CD14-positive monocyte (primary cell): ENCODE measurements at regions not wholly inside any gene's neighbourhood (a gene's known extent, or its start where the extent isn't known, plus 50 kb on each side); places are given as distances from the start of the nearest gene placed in this dataset.

Source experiments
- DNase-seq, 3 donors: peaks; one replicate each; pipeline ENCODE4 v3.0.0-alpha.2; 2011 to 2022
- H2AFZ ChIP-seq: 2 replicates; pipeline ENCODE4 v1.6.0; 2012; ENCODE audit warnings: mild to moderate bottlenecking, low read depth, low read length, inconsistent platforms; ENCODE audit not compliant: insufficient read depth, poor library complexity, severe bottlenecking
- H3K27ac ChIP-seq, 2 donors: 1 replicate in 1 of 2; 2 replicates in 1 of 2; pipeline ENCODE4 v1.5.1; 2012 to 2013; ENCODE audit warnings: low read length in 2 of 2, control low read depth in 1 of 2, inconsistent platforms in 1 of 2, low read depth in 1 of 2, mild to moderate bottlenecking in 1 of 2
- H3K27me3 ChIP-seq, 2 donors: one replicate each; pipeline versions ENCODE4 v1.6.0 to v1.6.1; 2011 to 2013; ENCODE audit warnings: low read length in 2 of 2; ENCODE audit not compliant: control insufficient read depth in 2 of 2, insufficient read depth in 2 of 2
- H3K36me3 ChIP-seq, 2 donors: replicated peaks in 1 of 2; 1 replicate in 1 of 2; 2 replicates in 1 of 2; pipeline versions ENCODE4 v1.5.1 to v1.6.1; 2012 to 2013; ENCODE audit warnings: low read length in 2 of 2, control low read depth in 1 of 2, inconsistent platforms in 1 of 2, mild to moderate bottlenecking in 1 of 2; ENCODE audit not compliant: insufficient read depth in 2 of 2, control insufficient read depth in 1 of 2
- H3K4me1 ChIP-seq, 2 donors: 1 replicate in 1 of 2; 2 replicates in 1 of 2; pipeline versions ENCODE4 v1.5.1 to v1.6.1; 2012 to 2013; ENCODE audit warnings: low read length in 2 of 2, control low read depth in 1 of 2, inconsistent platforms in 1 of 2, mild to moderate bottlenecking in 1 of 2, moderate library complexity in 1 of 2; ENCODE audit not compliant: insufficient read depth in 2 of 2, control insufficient read depth in 1 of 2
- H3K4me2 ChIP-seq: replicated peaks from 2 replicates; pipeline ENCODE3; 2012; ENCODE audit warnings: low read length, moderate library complexity, mild to moderate bottlenecking; ENCODE audit not compliant: poor library complexity, severe bottlenecking; ENCODE audit errors: extremely low read depth
- H3K4me3 ChIP-seq, 3 experiments: fragments of 200-600 bp in 1 of 3; sonication (generic) in 1 of 3; replicated peaks in 1 of 3; 1 replicate in 2 of 3; 2 replicates in 1 of 3; pipeline ENCODE4 v1.5.1; 2011 to 2013; ENCODE audit warnings: low read length in 3 of 3, mild to moderate bottlenecking in 3 of 3, control low read depth in 2 of 3, low read depth in 2 of 3, inconsistent platforms in 1 of 3, moderate library complexity in 1 of 3
- H3K79me2 ChIP-seq: 2 replicates; pipeline ENCODE4 v1.6.0; 2012; ENCODE audit warnings: mild to moderate bottlenecking, control low read depth, inconsistent platforms, low read length, moderate library complexity; ENCODE audit not compliant: insufficient read depth
- H3K9ac ChIP-seq: 2 replicates; pipeline ENCODE4 v1.6.0; 2017; ENCODE audit warnings: low read length, mild to moderate bottlenecking; ENCODE audit not compliant: insufficient read depth, poor library complexity, severe bottlenecking
- H3K9me3 ChIP-seq, 2 donors: replicated peaks in 1 of 2; 1 replicate in 1 of 2; 2 replicates in 1 of 2; pipeline versions ENCODE4 v1.5.1 to v1.6.1; 2012 to 2013; ENCODE audit warnings: low read length in 2 of 2, control low read depth in 1 of 2; ENCODE audit not compliant: control insufficient read depth in 1 of 2, insufficient read depth in 1 of 2
- H4K20me1 ChIP-seq: 2 replicates; pipeline ENCODE4 v1.6.0; 2012; ENCODE audit warnings: mild to moderate bottlenecking, low read length, control low read depth, moderate library complexity; ENCODE audit not compliant: insufficient read depth
- H3K27ac Mint-ChIP-seq, 7 donors: one replicate each; pipeline ENCODE4 v1.8.0; 2020; ENCODE audit warnings: mild to moderate bottlenecking in 7 of 7, mixed read lengths in 7 of 7, moderate library complexity in 6 of 7, inconsistent platforms in 2 of 7
- H3K27me3 Mint-ChIP-seq, 3 donors: one replicate each; pipeline ENCODE4 v1.8.0; 2021 to 2022; ENCODE audit warnings: low read depth in 3 of 3, mild to moderate bottlenecking in 3 of 3, mixed read lengths in 3 of 3, moderate library complexity in 3 of 3, inconsistent platforms in 1 of 3
- H3K36me3 Mint-ChIP-seq, 2 donors: one replicate each; pipeline ENCODE4 v1.8.0; 2020; ENCODE audit warnings: mixed read lengths in 2 of 2, inconsistent platforms in 1 of 2, mild to moderate bottlenecking in 1 of 2
- H3K4me1 Mint-ChIP-seq: one replicate; pipeline ENCODE4 v1.8.0; 2020; ENCODE audit warnings: mild to moderate bottlenecking, mixed read lengths
- H3K4me3 Mint-ChIP-seq, 2 donors: one replicate each; pipeline ENCODE4 v1.8.0; 2020; ENCODE audit warnings: mild to moderate bottlenecking in 2 of 2, mixed read lengths in 2 of 2, moderate library complexity in 1 of 2
- H3K9me3 Mint-ChIP-seq, 7 donors: one replicate each; pipeline ENCODE4 v1.8.0; 2020 to 2022; ENCODE audit warnings: mixed read lengths in 7 of 7, mild to moderate bottlenecking in 6 of 7, moderate library complexity in 6 of 7, inconsistent platforms in 2 of 7
- WGBS: methylation state at CpG from one replicate; pipeline ENCODE4 v1.1.5; 2013; ENCODE audit warnings: missing lambda C conversion rate; ENCODE audit not compliant: insufficient coverage; 5-methylcytosine and 5-hydroxymethylcytosine counted together
- intact Hi-C, 2 donors: fragments of 100-400 bp; cut with micrococcal nuclease; formaldehyde crosslinking; loops; one replicate each; pipeline versions ENCODE4 v1.15.0 to v1.15.1; 2023
- TF ChIP-seq, protein P1 (sequence below): fragments of 200-600 bp; IDR thresholded peaks from one replicate; pipeline ENCODE4 v1.8.0; 2022; ENCODE audit warnings: antibody characterized with exemption, mild to moderate bottlenecking

DNA sequence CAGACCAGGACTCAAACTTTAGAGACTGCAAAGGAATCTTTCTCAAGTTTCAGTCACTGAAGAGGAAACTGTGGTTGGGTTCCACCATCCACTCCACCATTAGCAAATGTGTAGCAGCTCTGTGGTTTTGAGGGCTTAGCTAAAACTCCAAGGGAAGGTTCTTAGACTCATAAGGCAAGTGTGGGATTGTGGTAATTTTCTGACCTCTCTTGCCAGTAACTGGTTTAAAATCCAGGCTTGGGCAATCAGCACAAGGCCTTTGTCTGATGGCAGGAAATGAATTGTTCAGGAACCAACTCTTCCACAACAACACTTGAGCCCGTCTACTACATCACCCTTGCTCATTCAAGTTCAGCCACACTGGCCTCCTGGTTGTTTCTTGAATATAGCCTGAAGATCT is 68.6 kb upstream of the FBXL4 start:
- WGBS, result 0% methylated on average over 1 of the region's 1 CpG

DNA sequence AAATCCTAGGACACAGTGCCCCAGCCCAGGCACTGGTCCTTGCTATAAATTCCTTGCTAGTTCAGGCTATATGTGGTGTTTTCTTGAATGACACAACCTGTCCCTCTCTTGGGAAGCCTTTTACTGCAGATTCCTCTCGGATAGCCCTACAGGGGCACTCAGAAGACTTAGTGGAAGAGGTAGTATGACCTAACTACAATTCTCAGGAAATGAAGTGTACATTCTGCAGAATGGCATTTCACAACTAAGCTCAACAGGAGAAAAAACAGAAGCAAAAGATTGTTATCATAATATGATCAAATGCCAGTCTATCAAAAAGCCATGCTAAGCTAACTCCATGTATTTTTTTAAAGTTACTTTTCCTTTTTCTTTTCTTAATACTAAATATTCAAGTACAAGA is 66.3 kb upstream of the FBXL4 start:
- Histone ChIP-seq H3K79me2 (no peaks in the 10 kb centered on the region), H2AFZ (no peak overlapping the region), H3K4me2 (no peak overlapping the region), H4K20me1 (no peaks in the 10 kb centered on the region), H3K36me3 (no peaks in the 10 kb centered on the region), H3K9me3 (no peaks in the 10 kb centered on the region), H3K4me1 (peaks cover 12 to 22% of the 10 kb centered on the region in 2 donors), H3K9ac (no peak overlapping the region), H3K4me3 (no peak overlapping the region), H3K27me3 (peaks cover 0 to 2% of the 10 kb centered on the region in 2 donors), H3K27ac (no peak overlapping the region)
- WGBS, result no CpG with 5 or more reads among the region's 1 CpG
- peaks cover 0 to 3% (median 2%) of the 10 kb centered on the region in 3 donors for H3K27me3 Mint-ChIP-seq
- TF ChIP-seq, protein P1, sequence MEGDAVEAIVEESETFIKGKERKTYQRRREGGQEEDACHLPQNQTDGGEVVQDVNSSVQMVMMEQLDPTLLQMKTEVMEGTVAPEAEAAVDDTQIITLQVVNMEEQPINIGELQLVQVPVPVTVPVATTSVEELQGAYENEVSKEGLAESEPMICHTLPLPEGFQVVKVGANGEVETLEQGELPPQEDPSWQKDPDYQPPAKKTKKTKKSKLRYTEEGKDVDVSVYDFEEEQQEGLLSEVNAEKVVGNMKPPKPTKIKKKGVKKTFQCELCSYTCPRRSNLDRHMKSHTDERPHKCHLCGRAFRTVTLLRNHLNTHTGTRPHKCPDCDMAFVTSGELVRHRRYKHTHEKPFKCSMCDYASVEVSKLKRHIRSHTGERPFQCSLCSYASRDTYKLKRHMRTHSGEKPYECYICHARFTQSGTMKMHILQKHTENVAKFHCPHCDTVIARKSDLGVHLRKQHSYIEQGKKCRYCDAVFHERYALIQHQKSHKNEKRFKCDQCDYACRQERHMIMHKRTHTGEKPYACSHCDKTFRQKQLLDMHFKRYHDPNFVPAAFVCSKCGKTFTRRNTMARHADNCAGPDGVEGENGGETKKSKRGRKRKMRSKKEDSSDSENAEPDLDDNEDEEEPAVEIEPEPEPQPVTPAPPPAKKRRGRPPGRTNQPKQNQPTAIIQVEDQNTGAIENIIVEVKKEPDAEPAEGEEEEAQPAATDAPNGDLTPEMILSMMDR, result no peak
- no peak for DNase-seq
- no peaks in the 10 kb centered on the region for H3K36me3 Mint-ChIP-seq
- peaks cover 30% of the 10 kb centered on the region for H3K4me1 Mint-ChIP-seq
- H3K9me3 Mint-ChIP-seq, result no peaks in the 10 kb centered on the region
- no peak overlapping the region for H3K4me3 Mint-ChIP-seq
- H3K27ac Mint-ChIP-seq, result no peak overlapping the region
- intact Hi-C loops, result no loop called here

More for the DNA sequence above, 68.6 kb upstream of the FBXL4 start:
- Histone ChIP-seq H3K27me3 (no peaks in the 10 kb centered on the region), H3K36me3 (no peaks in the 10 kb centered on the region), H3K4me1 (peaks cover 12 to 22% of the 10 kb centered on the region in 2 donors), H3K9ac (no peak overlapping the region), H3K79me2 (no peaks in the 10 kb centered on the region), H3K4me2 (no peak overlapping the region), H3K27ac (no peak overlapping the region), H2AFZ (no peak overlapping the region), H3K4me3 (no peak overlapping the region), H4K20me1 (no peaks in the 10 kb centered on the region), H3K9me3 (no peaks in the 10 kb centered on the region)
- Mint-ChIP-seq H3K4me1 (peaks cover 30% of the 10 kb centered on the region), H3K27me3 (peaks cover 0 to 3% (median 2%) of the 10 kb centered on the region in 3 donors), H3K4me3 (no peak overlapping the region), H3K36me3 (no peaks in the 10 kb centered on the region), H3K27ac (no peak overlapping the region), H3K9me3 (peaks cover 0 to 6% (median 2%) of the 10 kb centered on the region in 7 donors)
- TF ChIP-seq, protein P1, result no peak
- intact Hi-C loops, result no loop called here
- no peak for DNase-seq
